MM.1S (cell line): ENCODE measurements at regions not wholly inside any gene's neighbourhood (a gene's known extent, or its start where the extent isn't known, plus 50 kb on each side); places are given as distances from the start of the nearest gene placed in this dataset.

Source experiments
- DNase-seq: peaks from one replicate; pipeline ENCODE4 v3.0.0-alpha.2; 2015
- H2AFZ ChIP-seq: fragments of 300-600 bp; sonication (generic); 2 replicates; pipeline ENCODE4 v1.6.0; 2016; ENCODE audit warnings: antibody characterized with exemption, low read length
- H3F3A ChIP-seq: fragments of 300-600 bp; sonication (generic); 2 replicates; pipeline ENCODE4 v1.6.1; 2016; ENCODE audit warnings: mild to moderate bottlenecking, antibody characterized with exemption, low read length, moderate library complexity, mixed read lengths; ENCODE audit not compliant: insufficient read depth
- H3K27ac ChIP-seq: fragments of 300-600 bp; sonication (generic); 2 replicates; pipeline ENCODE4 v1.5.1; 2016; ENCODE audit warnings: mild to moderate bottlenecking, low read length
- H3K27me3 ChIP-seq: fragments of 300-600 bp; sonication (generic); replicated peaks from 2 replicates; pipeline ENCODE4 v1.6.0; 2016; ENCODE audit warnings: low read length; ENCODE audit not compliant: insufficient read depth
- H3K36me3 ChIP-seq: fragments of 300-600 bp; sonication (generic); replicated peaks from 2 replicates; pipeline ENCODE4 v1.6.1; 2016; ENCODE audit warnings: mild to moderate bottlenecking, low read length, mixed read lengths; ENCODE audit not compliant: insufficient read depth
- H3K4me1 ChIP-seq: fragments of 300-600 bp; sonication (generic); 2 replicates; pipeline ENCODE4 v1.6.1; 2016; ENCODE audit warnings: low read length, mixed read lengths
- H3K4me2 ChIP-seq: fragments of 300-600 bp; sonication (generic); 2 replicates; pipeline ENCODE4 v1.6.0; 2016; ENCODE audit warnings: low read depth, low read length
- H3K4me3 ChIP-seq: fragments of 300-600 bp; sonication (generic); 2 replicates; pipeline ENCODE4 v1.5.1; 2016; ENCODE audit warnings: low read length, mixed read lengths
- H3K79me2 ChIP-seq: fragments of 300-600 bp; sonication (generic); 2 replicates; pipeline ENCODE4 v1.6.1; 2016; ENCODE audit warnings: mixed run types, low read length, mixed read lengths
- H3K9ac ChIP-seq: fragments of 300-600 bp; sonication (generic); 2 replicates; pipeline ENCODE4 v1.6.1; 2016; ENCODE audit warnings: low read length, mixed read lengths
- H3K9me2 ChIP-seq: fragments of 300-600 bp; sonication (generic); replicated peaks from 2 replicates; pipeline ENCODE4 v1.6.1; 2016; ENCODE audit warnings: mild to moderate bottlenecking, low read length, mixed read lengths; ENCODE audit not compliant: insufficient read depth
- H3K9me3 ChIP-seq: fragments of 300-600 bp; sonication (generic); replicated peaks from 2 replicates; pipeline ENCODE4 v1.6.1; 2016; ENCODE audit warnings: mild to moderate bottlenecking, low read length, mixed read lengths; ENCODE audit not compliant: insufficient read depth
- H4K20me1 ChIP-seq: fragments of 300-600 bp; sonication (generic); 2 replicates; pipeline ENCODE4 v1.6.1; 2016; ENCODE audit warnings: mild to moderate bottlenecking, low read length, moderate library complexity, mixed read lengths; ENCODE audit not compliant: insufficient read depth
- EZH2 ChIP-seq: fragments of 300-600 bp; sonication (generic); optimal IDR thresholded peaks from 2 replicates; pipeline ENCODE3; 2017; ENCODE audit warnings: low read depth, mild to moderate bottlenecking, antibody characterized with exemption, low read length, mixed read lengths
- EZH2phosphoT487 ChIP-seq: fragments of 300-600 bp; sonication (generic); IDR thresholded peaks from 2 replicates; pipeline ENCODE4 v1.6.1; 2018; ENCODE audit warnings: antibody characterized with exemption, low read length
- TF ChIP-seq, protein P1 (sequence below): fragments of 300-600 bp; sonication (generic); IDR thresholded peaks from 2 replicates; pipeline ENCODE4 v1.5.1; 2016; ENCODE audit warnings: antibody characterized with exemption, low read length, mixed read lengths

GRCh38 chr7:86592185-86592584 is 51.5 kb upstream of the GRM3 start:
- TF ChIP-seq EZH2 (no peak), EZH2phosphoT487 (no peak)
- TF ChIP-seq, protein P1, sequence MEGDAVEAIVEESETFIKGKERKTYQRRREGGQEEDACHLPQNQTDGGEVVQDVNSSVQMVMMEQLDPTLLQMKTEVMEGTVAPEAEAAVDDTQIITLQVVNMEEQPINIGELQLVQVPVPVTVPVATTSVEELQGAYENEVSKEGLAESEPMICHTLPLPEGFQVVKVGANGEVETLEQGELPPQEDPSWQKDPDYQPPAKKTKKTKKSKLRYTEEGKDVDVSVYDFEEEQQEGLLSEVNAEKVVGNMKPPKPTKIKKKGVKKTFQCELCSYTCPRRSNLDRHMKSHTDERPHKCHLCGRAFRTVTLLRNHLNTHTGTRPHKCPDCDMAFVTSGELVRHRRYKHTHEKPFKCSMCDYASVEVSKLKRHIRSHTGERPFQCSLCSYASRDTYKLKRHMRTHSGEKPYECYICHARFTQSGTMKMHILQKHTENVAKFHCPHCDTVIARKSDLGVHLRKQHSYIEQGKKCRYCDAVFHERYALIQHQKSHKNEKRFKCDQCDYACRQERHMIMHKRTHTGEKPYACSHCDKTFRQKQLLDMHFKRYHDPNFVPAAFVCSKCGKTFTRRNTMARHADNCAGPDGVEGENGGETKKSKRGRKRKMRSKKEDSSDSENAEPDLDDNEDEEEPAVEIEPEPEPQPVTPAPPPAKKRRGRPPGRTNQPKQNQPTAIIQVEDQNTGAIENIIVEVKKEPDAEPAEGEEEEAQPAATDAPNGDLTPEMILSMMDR = no peak
- Histone ChIP-seq H3K27me3 (no peaks in the 10 kb centered on the region), H3K4me1 (no peaks in the 10 kb centered on the region), H2AFZ (no peak overlapping the region), H4K20me1 (no peaks in the 10 kb centered on the region), H3K9ac (no peak overlapping the region), H3K36me3 (no peaks in the 10 kb centered on the region), H3K4me3 (no peak overlapping the region), H3K79me2 (no peaks in the 10 kb centered on the region), H3K9me2 (no peaks in the 10 kb centered on the region), H3K27ac (no peak overlapping the region), H3K9me3 (no peaks in the 10 kb centered on the region), H3K4me2 (no peak overlapping the region), H3F3A (no peaks in the 10 kb centered on the region)
- DNase-seq = peak; percentile 36

DNA sequence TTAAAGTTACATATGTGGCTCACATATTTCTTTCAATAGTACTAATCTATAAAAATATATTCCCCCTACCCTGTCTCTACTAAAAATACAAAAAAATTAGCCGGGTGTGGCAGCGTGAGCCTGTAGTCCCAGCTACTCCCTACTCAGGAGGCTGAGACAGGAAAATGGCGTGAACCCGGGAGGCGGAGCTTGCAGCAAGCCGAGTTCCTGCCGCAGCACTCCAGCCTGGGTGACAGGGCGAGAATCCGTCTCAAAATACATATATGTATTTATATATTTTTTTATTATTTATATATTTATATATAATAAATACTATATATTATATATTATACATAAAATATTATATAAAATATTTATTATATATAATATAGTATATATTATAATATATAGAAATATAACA is 69.7 kb upstream of the GRM3 start:
- Histone ChIP-seq H3K4me1 (no peaks in the 10 kb centered on the region), H3K4me3 (no peak overlapping the region), H3K27me3 (no peaks in the 10 kb centered on the region), H4K20me1 (no peaks in the 10 kb centered on the region), H3K4me2 (no peak overlapping the region), H3K79me2 (no peaks in the 10 kb centered on the region), H3F3A (no peaks in the 10 kb centered on the region), H2AFZ (no peak overlapping the region), H3K9me2 (no peaks in the 10 kb centered on the region), H3K36me3 (no peaks in the 10 kb centered on the region), H3K9me3 (no peaks in the 10 kb centered on the region), H3K27ac (no peak overlapping the region), H3K9ac (no peak overlapping the region)
- DNase-seq = no peak
- TF ChIP-seq EZH2phosphoT487 = no peak
- no peak for TF ChIP-seq EZH2
- TF ChIP-seq, protein P1 = no peak

DNA sequence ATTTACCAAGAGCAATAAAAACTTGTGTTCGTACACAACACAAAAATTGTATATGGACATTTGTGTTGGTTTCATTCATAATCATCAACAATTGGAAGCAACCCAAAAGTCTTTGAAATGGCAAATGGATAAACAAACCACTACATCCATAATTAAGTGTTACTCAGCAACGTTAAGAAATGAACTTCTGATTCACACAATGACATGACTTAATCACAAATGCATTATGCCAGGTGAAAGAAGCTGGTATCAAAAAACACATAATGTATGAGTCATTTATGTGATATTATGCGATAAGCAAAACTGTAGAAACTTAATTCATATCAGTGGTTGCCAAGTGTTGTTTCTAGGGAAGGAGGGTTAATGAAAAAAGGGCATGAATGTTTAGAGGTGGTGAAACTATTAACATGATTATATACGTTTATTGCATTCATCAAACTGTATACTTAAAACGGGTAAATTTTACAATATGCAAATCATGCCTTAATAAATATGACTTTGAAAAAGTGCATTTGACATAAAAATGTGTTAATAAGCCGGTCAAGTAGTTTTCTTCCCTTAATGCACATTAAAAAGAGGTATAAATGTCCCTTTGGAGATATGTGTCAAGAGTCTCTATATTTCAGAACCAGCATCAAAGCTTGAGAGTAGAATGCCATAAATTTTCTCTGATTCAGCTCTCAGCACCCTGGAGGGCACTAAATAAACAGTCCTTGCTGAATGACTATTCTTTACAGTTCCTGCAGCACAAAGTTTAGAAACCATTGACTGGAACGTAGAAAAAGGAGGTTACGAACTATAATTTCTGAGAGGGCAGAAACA is 84.8 kb upstream of the GRM3 start:
- H3K36me3 ChIP-seq = no peaks in the 10 kb centered on the region
- H3K9ac ChIP-seq = no peak overlapping the region
- no peak overlapping the region for H3K4me2 ChIP-seq
- no peaks in the 10 kb centered on the region for H3K9me2 ChIP-seq
- no peaks in the 10 kb centered on the region for H3K4me1 ChIP-seq
- no peaks in the 10 kb centered on the region for H3K27me3 ChIP-seq
- no peaks in the 10 kb centered on the region for H3F3A ChIP-seq
- TF ChIP-seq EZH2phosphoT487 (no peak), EZH2 (no peak)
- H3K79me2 ChIP-seq = no peaks in the 10 kb centered on the region
- H3K9me3 ChIP-seq = no peaks in the 10 kb centered on the region
- no peak overlapping the region for H2AFZ ChIP-seq
- no peak overlapping the region for H3K4me3 ChIP-seq
- no peak overlapping the region for H3K27ac ChIP-seq
- H4K20me1 ChIP-seq = no peaks in the 10 kb centered on the region
- DNase-seq = no peak

GRCh38 chr7:86534641-86535040 is 109.1 kb upstream of the GRM3 start:
- DNase-seq = no peak
- H3K36me3 ChIP-seq = no peaks in the 10 kb centered on the region
- H3K27ac ChIP-seq = no peak overlapping the region
- TF ChIP-seq EZH2 (no peak), EZH2phosphoT487 (no peak)
- TF ChIP-seq, protein P1 = no peak
- no peaks in the 10 kb centered on the region for H3K9me3 ChIP-seq
- no peak overlapping the region for H2AFZ ChIP-seq
- no peak overlapping the region for H3K4me2 ChIP-seq
- no peaks in the 10 kb centered on the region for H3K4me1 ChIP-seq
- H3K4me3 ChIP-seq = no peak overlapping the region
- no peaks in the 10 kb centered on the region for H4K20me1 ChIP-seq
- H3K79me2 ChIP-seq = no peaks in the 10 kb centered on the region
- no peaks in the 10 kb centered on the region for H3K9me2 ChIP-seq
- no peaks in the 10 kb centered on the region for H3K27me3 ChIP-seq
- no peaks in the 10 kb centered on the region for H3F3A ChIP-seq
- no peak overlapping the region for H3K9ac ChIP-seq
